AG09309 (cell line): ENCODE measurements at regions not wholly inside any gene's neighbourhood (a gene's known extent, or its start where the extent isn't known, plus 50 kb on each side); places are given as distances from the start of the nearest gene placed in this dataset.
"Not testable (repeated sequence)": the region's sequence is repeated elsewhere in the genome, so short reads cannot be mapped to it uniquely, and the experiment has no call there.

Experiments
- DNase-seq: peaks from one replicate; pipeline ENCODE4 v3.0.0-alpha.2; 2010; ENCODE audit warnings: low read depth
- H3K4me3 ChIP-seq: 2 replicates; pipeline ENCODE4 v1.5.1; 2011; ENCODE audit warnings: mild to moderate bottlenecking, low read depth, low read length, moderate library complexity; ENCODE audit not compliant: control insufficient read depth
- CTCF ChIP-seq: IDR thresholded peaks from 2 replicates; pipeline ENCODE4 v1.5.1; 2011; ENCODE audit warnings: mild to moderate bottlenecking, low read depth, low read length, inconsistent platforms; ENCODE audit not compliant: insufficient read depth, control insufficient read depth; ENCODE audit errors: missing control alignments

- no peak for TF ChIP-seq CTCF
- DNase-seq, result no peak
- H3K4me3 ChIP-seq, result no peak overlapping the region
Observed at GRCh38 chr5:169389318-169389717, 88.4 kb upstream of the SLIT3 start.

GRCh38 chr5:169385636-169386035 is 84.7 kb upstream of the SLIT3 start:
- H3K4me3 ChIP-seq, result no peak overlapping the region
- no peak for TF ChIP-seq CTCF
- no peak for DNase-seq

GRCh38 chr5:169384661-169385060 is 83.7 kb upstream of the SLIT3 start:
- no peak for DNase-seq
- no peak overlapping the region for H3K4me3 ChIP-seq
- no peak for TF ChIP-seq CTCF

GRCh38 chr5:169374761-169375160 is 73.8 kb upstream of the SLIT3 start:
- DNase-seq, result no peak
- TF ChIP-seq CTCF, result no peak
- no peak overlapping the region for H3K4me3 ChIP-seq

GRCh38 chr5:169374111-169374510 is 73.2 kb upstream of the SLIT3 start:
- no peak for DNase-seq
- no peak for TF ChIP-seq CTCF
- no peak overlapping the region for H3K4me3 ChIP-seq

- H3K4me3 ChIP-seq, DNase-seq: not testable (repeated sequence)
Observed at GRCh38 chr5:169371801-169372200, 70.9 kb upstream of the SLIT3 start.

GRCh38 chr5:169369130-169369529 is 68.2 kb upstream of the SLIT3 start:
- TF ChIP-seq CTCF, result no peak
- DNase-seq, result no peak
- no peak overlapping the region for H3K4me3 ChIP-seq
